HepG2 (cell line): ENCODE measurements at regions not wholly inside any gene's neighbourhood (a gene's known extent, or its start where the extent isn't known, plus 50 kb on each side); places are given as distances from the start of the nearest gene placed in this dataset.

Experiments used
- ATAC-seq: fragments of 200-7000 bp; cut with Tn5 transposase; 3 replicates; pipeline ENCODE4 v1.9.1; 2020; ENCODE audit warnings: mild to moderate bottlenecking, moderate library complexity
- BruUV-seq: library from RNA; stranded (reverse); fragments of 400-500 nt; replicated peaks from 2 replicates; lab custom pipeline; 2021; lab: Mats Ljungman, UMichigan
- CTCF ChIA-PET: fragments of 300-600 bp; formaldehyde crosslinking; extraction: SDS; loops from one replicate; lab custom pipeline; 2021; ENCODE audit warnings: low total read pairs, inconsistent platforms, low intra/inter-chr PET ratio; lab: Yijun Ruan, JAX
- POLR2A ChIA-PET: fragments of 350-600 bp; sonication (Branson Sonifier 250); formaldehyde crosslinking; loops from one replicate; lab custom pipeline; 2020; ENCODE audit warnings: antibody characterized with exemption, inconsistent platforms; lab: Yijun Ruan, JAX
- DNase-seq: peaks from one replicate; pipeline ENCODE4 v3.0.0-alpha.2; 2015; ENCODE audit warnings: low spot score
- FAIRE-seq: peaks from 3 replicates; lab custom pipeline; 2011; peaks lifted over from hg19 to GRCh38; lab: Jason Lieb, UNC
- H2AFZ ChIP-seq: one replicate; pipeline ENCODE4 v1.6.1; 2011; ENCODE audit warnings: low read length, inconsistent platforms
- H3K27ac ChIP-seq: fragments of 300-600 bp; 3 replicates; pipeline ENCODE4 v1.8.0; 2011; ENCODE audit warnings: mixed run types, mild to moderate bottlenecking, mixed read lengths, low read length, inconsistent platforms; ENCODE audit not compliant: insufficient read depth; ENCODE audit errors: extremely low read length
- H3K27me3 ChIP-seq, 2 experiments: fragments of 200-600 bp in 1 of 2; 2 replicates in 1 of 2; 3 replicates in 1 of 2; pipeline versions ENCODE4 v1.6.0 to v1.8.0; 2011; ENCODE audit warnings: low read length in 2 of 2, mild to moderate bottlenecking in 2 of 2, moderate library complexity in 2 of 2, inconsistent platforms in 1 of 2; ENCODE audit not compliant: insufficient read depth in 2 of 2, control insufficient read depth in 1 of 2
- H3K36me3 ChIP-seq, 2 experiments: fragments of 200-600 bp in 1 of 2; replicated peaks in 1 of 2; 2 replicates in 1 of 2; 3 replicates in 1 of 2; pipeline versions ENCODE4 v1.5.1 to v1.8.0; 2011; ENCODE audit warnings: low read length in 2 of 2, inconsistent platforms in 1 of 2; ENCODE audit not compliant: insufficient read depth in 2 of 2, control insufficient read depth in 1 of 2
- H3K4me1 ChIP-seq: 2 replicates; pipeline ENCODE4 v1.5.1; 2012; ENCODE audit warnings: low read length, inconsistent platforms; ENCODE audit not compliant: insufficient read depth
- H3K4me2 ChIP-seq: 2 replicates; pipeline ENCODE4 v1.6.0; 2011; ENCODE audit warnings: low read depth, low read length, inconsistent platforms
- H3K4me3 ChIP-seq, 3 experiments: fragments of 200-600 bp in 1 of 3; sonication (generic), shearing (Covaris generic) in 1 of 3; replicated peaks in 1 of 3; 2 replicates each; pipeline ENCODE4 v1.5.1; 2011 to 2016; ENCODE audit warnings: low read length in 3 of 3, inconsistent platforms in 2 of 3, low read depth in 2 of 3, mild to moderate bottlenecking in 2 of 3, control low read depth in 1 of 3, mixed read lengths in 1 of 3; ENCODE audit not compliant: insufficient read depth in 1 of 3
- H3K79me2 ChIP-seq: one replicate; pipeline ENCODE4 v1.6.1; 2011; ENCODE audit warnings: low read length, inconsistent platforms; ENCODE audit not compliant: insufficient read depth
- H3K9ac ChIP-seq: 2 replicates; pipeline ENCODE4 v1.6.0; 2011; ENCODE audit warnings: mild to moderate bottlenecking, low read depth, low read length, inconsistent platforms; ENCODE audit not compliant: insufficient read depth
- H3K9me3 ChIP-seq: 2 replicates; pipeline ENCODE4 v1.5.1; 2012; ENCODE audit warnings: mild to moderate bottlenecking, low read length
- H4K20me1 ChIP-seq: 2 replicates; pipeline ENCODE4 v1.6.0; 2011; ENCODE audit warnings: inconsistent platforms, mild to moderate bottlenecking, low read length, moderate library complexity; ENCODE audit not compliant: insufficient read depth
- HMG20A ChIP-seq: IDR thresholded peaks from 2 replicates; pipeline ENCODE4 v1.6.1; 2016; ENCODE audit warnings: borderline replicate concordance
- HOXA5 ChIP-seq: sonication (generic); formaldehyde crosslinking; IDR thresholded peaks from 2 replicates; pipeline ENCODE4 v1.4.0; 2020; ENCODE audit warnings: missing genetic modification reagents
- IKZF1 ChIP-seq: fragments of 450-650 bp; IDR thresholded peaks from 2 replicates; pipeline ENCODE4 v1.7.1; 2016
- ISX ChIP-seq: sonication (generic); formaldehyde crosslinking; conservative IDR thresholded peaks from 2 replicates; pipeline ENCODE4 v1.5.0; 2020; ENCODE audit warnings: missing genetic modification reagents
- NFE2 ChIP-seq: sonication (generic); formaldehyde crosslinking; IDR thresholded peaks from 2 replicates; pipeline ENCODE4 v1.4.0; 2020; ENCODE audit warnings: missing genetic modification reagents
- NFIC ChIP-seq: IDR thresholded peaks from 2 replicates; pipeline ENCODE4 v1.6.1; 2012; ENCODE audit warnings: mild to moderate bottlenecking, low read length, inconsistent platforms
- SRSF4 ChIP-seq: fragments of 200-400 bp; formaldehyde crosslinking; IDR thresholded peaks from one replicate; pipeline ENCODE4 v1.6.1; 2018; ENCODE audit warnings: mild to moderate bottlenecking, low read depth, low read length, moderate library complexity; ENCODE audit not compliant: poor library complexity, severe bottlenecking
- ZFYVE20 ChIP-seq: sonication (generic); formaldehyde crosslinking; IDR thresholded peaks from 2 replicates; pipeline ENCODE4 v1.8.0; 2023; ENCODE audit warnings: low read depth, mild to moderate bottlenecking, moderate library complexity, missing genetic modification reagents, borderline replicate concordance
- ZNF10 ChIP-seq: sonication (generic); formaldehyde crosslinking; IDR thresholded peaks from 2 replicates; pipeline ENCODE4 v1.4.0; 2020; ENCODE audit warnings: mild to moderate bottlenecking, low read depth, missing genetic modification reagents, borderline replicate concordance
- WGBS: methylation state at CpG from one replicate; pipeline ENCODE4 v1.1.6; 2017; ENCODE audit warnings: low lambda C conversion rate; 5-methylcytosine and 5-hydroxymethylcytosine counted together
- in situ Hi-C: cut with HindIII; loops from 2 replicates; pipeline ENCODE4 v1.10.0; 2017; ENCODE audit warnings: low pct_unique_long_range_greater_than_20kb; ENCODE audit not compliant: extremely low pct_ligation_motif_present
- intact Hi-C: fragments of 100-400 bp; cut with micrococcal nuclease; formaldehyde crosslinking; loops from one replicate; pipeline ENCODE4 v1.10.0; 2022; ENCODE audit not compliant: unreplicated experiment
- TF ChIP-seq, protein P1 (sequence below): sonication (generic); formaldehyde crosslinking; IDR thresholded peaks from 2 replicates; pipeline ENCODE4 v1.4.0; 2020; ENCODE audit warnings: mild to moderate bottlenecking, missing genetic modification reagents

DNA sequence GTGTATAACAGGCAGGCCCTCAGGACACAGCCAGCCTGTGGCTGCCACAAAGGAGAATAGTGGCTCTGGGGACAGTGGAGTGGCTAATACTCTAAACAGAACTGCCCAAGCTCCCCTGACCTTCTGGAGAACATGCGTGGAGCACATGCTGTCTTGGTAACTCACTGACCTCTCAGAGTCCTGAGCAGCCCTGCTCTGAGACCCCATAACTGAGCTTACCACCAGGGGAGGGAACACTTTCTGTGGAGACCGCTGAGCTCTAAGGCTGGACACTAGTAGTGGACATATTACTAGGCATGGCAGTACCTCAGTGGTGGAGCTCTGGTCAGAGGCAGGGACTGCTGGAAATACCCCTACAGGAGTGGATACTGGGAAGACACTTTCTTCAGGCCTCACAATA is 60.2 kb upstream of the SPTLC1 start:
- ChIA-PET CTCF (no interaction called here), POLR2A (no interaction called here)
- Histone ChIP-seq H3K79me2 (no peaks in the 10 kb centered on the region), H3K4me1 (peaks cover 5% of the 10 kb centered on the region; the same call in 1 of the 2 replicates), H2AFZ (no peak overlapping the region), H3K36me3 (no peaks in the 10 kb centered on the region), H3K9ac (no peak overlapping the region), H4K20me1 (no peaks in the 10 kb centered on the region), H3K4me2 (no peak overlapping the region), H3K4me3 (no peak overlapping the region), H3K27ac (no peak overlapping the region), H3K9me3 (no peaks in the 10 kb centered on the region), H3K27me3 (peaks cover 3 to 47% of the 10 kb centered on the region in 2 experiments; a peak in 4 of 5 replicates)
- intact Hi-C loops = no loop called here
- 30% methylated on average over 2 of the region's 2 CpGs for WGBS
- no peak for FAIRE-seq
- no TSS peak for BruUV-seq
- no peak for ATAC-seq
- TF ChIP-seq NFE2 (CRISPR knock-in tag) (no peak), NFIC (no peak), IKZF1 (no peak), SRSF4 (no peak), HOXA5 (CRISPR knock-in tag) (no peak), ZNF10 (no peak), ISX (CRISPR knock-in tag) (no peak), ZFYVE20 (CRISPR knock-in tag) (no peak), HMG20A (CRISPR knock-in tag) (no peak)
- TF ChIP-seq, protein P1, sequence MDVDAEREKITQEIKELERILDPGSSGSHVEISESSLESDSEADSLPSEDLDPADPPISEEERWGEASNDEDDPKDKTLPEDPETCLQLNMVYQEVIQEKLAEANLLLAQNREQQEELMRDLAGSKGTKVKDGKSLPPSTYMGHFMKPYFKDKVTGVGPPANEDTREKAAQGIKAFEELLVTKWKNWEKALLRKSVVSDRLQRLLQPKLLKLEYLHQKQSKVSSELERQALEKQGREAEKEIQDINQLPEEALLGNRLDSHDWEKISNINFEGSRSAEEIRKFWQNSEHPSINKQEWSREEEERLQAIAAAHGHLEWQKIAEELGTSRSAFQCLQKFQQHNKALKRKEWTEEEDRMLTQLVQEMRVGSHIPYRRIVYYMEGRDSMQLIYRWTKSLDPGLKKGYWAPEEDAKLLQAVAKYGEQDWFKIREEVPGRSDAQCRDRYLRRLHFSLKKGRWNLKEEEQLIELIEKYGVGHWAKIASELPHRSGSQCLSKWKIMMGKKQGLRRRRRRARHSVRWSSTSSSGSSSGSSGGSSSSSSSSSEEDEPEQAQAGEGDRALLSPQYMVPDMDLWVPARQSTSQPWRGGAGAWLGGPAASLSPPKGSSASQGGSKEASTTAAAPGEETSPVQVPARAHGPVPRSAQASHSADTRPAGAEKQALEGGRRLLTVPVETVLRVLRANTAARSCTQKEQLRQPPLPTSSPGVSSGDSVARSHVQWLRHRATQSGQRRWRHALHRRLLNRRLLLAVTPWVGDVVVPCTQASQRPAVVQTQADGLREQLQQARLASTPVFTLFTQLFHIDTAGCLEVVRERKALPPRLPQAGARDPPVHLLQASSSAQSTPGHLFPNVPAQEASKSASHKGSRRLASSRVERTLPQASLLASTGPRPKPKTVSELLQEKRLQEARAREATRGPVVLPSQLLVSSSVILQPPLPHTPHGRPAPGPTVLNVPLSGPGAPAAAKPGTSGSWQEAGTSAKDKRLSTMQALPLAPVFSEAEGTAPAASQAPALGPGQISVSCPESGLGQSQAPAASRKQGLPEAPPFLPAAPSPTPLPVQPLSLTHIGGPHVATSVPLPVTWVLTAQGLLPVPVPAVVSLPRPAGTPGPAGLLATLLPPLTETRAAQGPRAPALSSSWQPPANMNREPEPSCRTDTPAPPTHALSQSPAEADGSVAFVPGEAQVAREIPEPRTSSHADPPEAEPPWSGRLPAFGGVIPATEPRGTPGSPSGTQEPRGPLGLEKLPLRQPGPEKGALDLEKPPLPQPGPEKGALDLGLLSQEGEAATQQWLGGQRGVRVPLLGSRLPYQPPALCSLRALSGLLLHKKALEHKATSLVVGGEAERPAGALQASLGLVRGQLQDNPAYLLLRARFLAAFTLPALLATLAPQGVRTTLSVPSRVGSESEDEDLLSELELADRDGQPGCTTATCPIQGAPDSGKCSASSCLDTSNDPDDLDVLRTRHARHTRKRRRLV = no peak
- in situ Hi-C loops = no loop called here
- no peak for DNase-seq
